ENCODE measurements at regions not wholly inside any gene's neighbourhood (a gene's known extent, or its start where the extent isn't known, plus 50 kb on each side); places are given as distances from the start of the nearest gene placed in this dataset.

- DNase-seq: no peak
Observed at GRCh38 chr4:26075583-26075982, 161.6 kb downstream of the SMIM20 start.

- peak; percentile 45 for DNase-seq
Observed at GRCh38 chr4:26076000-26076587, 162.1 kb downstream of the SMIM20 start.

GRCh38 chr4:26076896-26077295 is 162.9 kb downstream of the SMIM20 start:
- DNase-seq: no peak

GRCh38 chr4:26077756-26078155 is 163.7 kb downstream of the SMIM20 start:
- DNase-seq: no peak

GRCh38 chr4:26080870-26081628 is 167.0 kb downstream of the SMIM20 start:
- DNase-seq: no peak

- DNase-seq: peak; percentile 72
Observed at GRCh38 chr4:26081795-26082498, 167.9 kb downstream of the SMIM20 start.

- DNase-seq: no peak
Observed at GRCh38 chr4:26082565-26082964, 168.5 kb downstream of the SMIM20 start.

GRCh38 chr4:26083987-26084386 is 170.0 kb downstream of the SMIM20 start:
- DNase-seq: no peak

GRCh38 chr4:26084414-26084813 is 170.4 kb downstream of the SMIM20 start:
- no peak for DNase-seq

GRCh38 chr4:26085551-26085950 is 171.5 kb downstream of the SMIM20 start:
- DNase-seq: no peak

- DNase-seq: no peak
Observed at GRCh38 chr4:26086621-26087441, 172.8 kb downstream of the SMIM20 start.

- DNase-seq: peak; percentile 6
Observed at GRCh38 chr4:26088433-26088928, 174.5 kb downstream of the SMIM20 start.

GRCh38 chr4:26093551-26093950 is 179.5 kb downstream of the SMIM20 start:
- DNase-seq: no peak

- no peak for DNase-seq
Observed at GRCh38 chr4:26094076-26094475, 180.1 kb downstream of the SMIM20 start.

- no peak for DNase-seq
Observed at GRCh38 chr4:26094911-26095310, 180.9 kb downstream of the SMIM20 start.

- no peak for DNase-seq
Observed at GRCh38 chr4:26099967-26100366, 185.9 kb downstream of the SMIM20 start.

GRCh38 chr4:26101011-26101410 is 187.0 kb downstream of the SMIM20 start:
- DNase-seq: no peak

GRCh38 chr4:26104056-26104685 is 190.2 kb downstream of the SMIM20 start:
- no peak for DNase-seq

GRCh38 chr4:26105337-26105736 is 191.3 kb downstream of the SMIM20 start:
- DNase-seq: no peak

- peak; percentile 13 for DNase-seq
Observed at GRCh38 chr4:26105815-26106699, 192.0 kb downstream of the SMIM20 start.

GRCh38 chr4:26106776-26107175 is 192.8 kb downstream of the SMIM20 start:
- DNase-seq: no peak
